ENCODE measurements at regions not wholly inside any gene's neighbourhood (a gene's known extent, or its start where the extent isn't known, plus 50 kb on each side); places are given as distances from the start of the nearest gene placed in this dataset.
"Not testable (repeated sequence)": the region's sequence is repeated elsewhere in the genome, so short reads cannot be mapped to it uniquely, and the experiment has no call there.

- no peak for DNase-seq
These were observed 494.9 kb upstream of the MEF2C start for GRCh38 chr5:89377767-89378455.

GRCh38 chr5:89374818-89375521 lies 492.0 kb upstream of the MEF2C start:
- DNase-seq = no peak

GRCh38 chr5:89374144-89374784 lies 491.3 kb upstream of the MEF2C start:
- no peak for DNase-seq

- DNase-seq = no peak
These were observed 489.2 kb upstream of the MEF2C start for GRCh38 chr5:89372176-89372575.

- DNase-seq = no peak
These were observed 488.7 kb upstream of the MEF2C start for GRCh38 chr5:89371646-89372045.

- DNase-seq = no peak
These were observed 476.1 kb upstream of the MEF2C start for GRCh38 chr5:89359046-89359445.

- DNase-seq = no peak
These were observed 471.0 kb upstream of the MEF2C start for GRCh38 chr5:89353837-89354551.

- no peak for DNase-seq
These were observed 469.0 kb upstream of the MEF2C start for GRCh38 chr5:89351975-89352374.

GRCh38 chr5:89351222-89351621 lies 468.2 kb upstream of the MEF2C start:
- no peak for DNase-seq

GRCh38 chr5:89350684-89351083 lies 467.7 kb upstream of the MEF2C start:
- no peak for DNase-seq

GRCh38 chr5:89349246-89349980 lies 466.4 kb upstream of the MEF2C start:
- no peak for DNase-seq

- no peak for DNase-seq
These were observed 463.6 kb upstream of the MEF2C start for GRCh38 chr5:89346573-89346972.

GRCh38 chr5:89343666-89344065 lies 460.7 kb upstream of the MEF2C start:
- no peak for DNase-seq

GRCh38 chr5:89342106-89342876 lies 459.3 kb upstream of the MEF2C start:
- no peak for DNase-seq

GRCh38 chr5:89338935-89339334 lies 456.0 kb upstream of the MEF2C start:
- no peak for DNase-seq

- no peak for DNase-seq
These were observed 453.1 kb upstream of the MEF2C start for GRCh38 chr5:89336111-89336510.

- DNase-seq = no peak
These were observed 447.2 kb upstream of the MEF2C start for GRCh38 chr5:89330140-89330539.

- no peak for DNase-seq
These were observed 444.6 kb upstream of the MEF2C start for GRCh38 chr5:89327608-89328007.

- no peak for DNase-seq
These were observed 442.0 kb upstream of the MEF2C start for GRCh38 chr5:89324990-89325389.

- no peak for DNase-seq
These were observed 437.7 kb upstream of the MEF2C start for GRCh38 chr5:89320421-89321277.

- not testable (repeated sequence) for DNase-seq
These were observed 434.9 kb upstream of the MEF2C start for GRCh38 chr5:89317838-89318237.

All from GOT3 (cell line).